HEK293 (cell line): ENCODE measurements at regions not wholly inside any gene's neighbourhood (a gene's known extent, or its start where the extent isn't known, plus 50 kb on each side); places are given as distances from the start of the nearest gene placed in this dataset.

Source experiments
- CTCF ChIA-PET: fragments of 350-600 bp; formaldehyde crosslinking; extraction: SDS; loops from one replicate; lab custom pipeline; 2021; ENCODE audit warnings: antibody characterized with exemption; lab: Yijun Ruan, JAX
- POLR2A ChIA-PET: fragments of 300-600 bp; formaldehyde crosslinking; extraction: SDS; loops from one replicate; lab custom pipeline; 2020; ENCODE audit warnings: antibody characterized with exemption, inconsistent platforms; lab: Yijun Ruan, JAX
- H3K27ac ChIP-seq: fragments of 200-500 bp; sonication (Bioruptor generic); 2 replicates; pipeline ENCODE4 v1.5.1; 2014; ENCODE audit warnings: low read depth, low read length, control low read depth, inconsistent platforms; ENCODE audit errors: extremely low read depth
- H3K36me3 ChIP-seq, 2 experiments: fragments of 200-500 bp in 1 of 2; sonication (Bioruptor generic) in 1 of 2; 1 replicate in 1 of 2; 2 replicates in 1 of 2; pipeline ENCODE4 v1.5.1; 2014 to 2017; ENCODE audit warnings: inconsistent platforms in 2 of 2, low read length in 2 of 2; ENCODE audit not compliant: control insufficient read depth in 2 of 2, insufficient read depth in 1 of 2
- H3K4me1 ChIP-seq: fragments of 200-500 bp; sonication (Bioruptor generic); 2 replicates; pipeline ENCODE4 v1.5.1; 2014; ENCODE audit warnings: mild to moderate bottlenecking, low read length, inconsistent platforms; ENCODE audit not compliant: control insufficient read depth, insufficient read depth
- H3K4me3 ChIP-seq: 2 replicates; pipeline ENCODE4 v1.5.1; 2011; ENCODE audit warnings: low read depth, mild to moderate bottlenecking, control low read depth, low read length, moderate library complexity
- H3K9me3 ChIP-seq: fragments of 200-500 bp; sonication (Bioruptor generic); 2 replicates; pipeline ENCODE4 v1.5.1; 2014; ENCODE audit warnings: low read depth, low read length, inconsistent platforms; ENCODE audit not compliant: control insufficient read depth, insufficient read depth
- ATF2 ChIP-seq: fragments of 450-650 bp; formaldehyde crosslinking; IDR thresholded peaks from 2 replicates; pipeline ENCODE4 v1.5.1; 2016; ENCODE audit warnings: missing biosample characterization, missing genetic modification characterization, low read depth
- GLI4 ChIP-seq: fragments of 450-650 bp; formaldehyde crosslinking; IDR thresholded peaks from 2 replicates; pipeline ENCODE4 v1.5.1; 2016; ENCODE audit warnings: missing biosample characterization, missing genetic modification characterization
- HIC1 ChIP-seq: fragments of 450-650 bp; formaldehyde crosslinking; IDR thresholded peaks from 2 replicates; pipeline ENCODE4 v1.5.1; 2016; ENCODE audit warnings: missing biosample characterization, missing genetic modification characterization
- HOXA7 ChIP-seq: sonication (generic); formaldehyde crosslinking; IDR thresholded peaks from 2 replicates; pipeline ENCODE4 v1.8.1; 2022; ENCODE audit warnings: missing genetic modification reagents, borderline replicate concordance
- KLF16 ChIP-seq: fragments of 450-650 bp; formaldehyde crosslinking; IDR thresholded peaks from 2 replicates; pipeline ENCODE4 v1.5.1; 2017; ENCODE audit warnings: missing biosample characterization, missing genetic modification characterization
- KLF17 ChIP-seq: fragments of 450-650 bp; formaldehyde crosslinking; IDR thresholded peaks from 2 replicates; pipeline ENCODE4 v1.5.1; 2016; ENCODE audit warnings: missing biosample characterization, missing genetic modification characterization
- KLF9 ChIP-seq: fragments of 450-650 bp; formaldehyde crosslinking; IDR thresholded peaks from 2 replicates; pipeline ENCODE4 v1.5.1; 2016; ENCODE audit warnings: missing biosample characterization, missing genetic modification characterization, low read depth
- OVOL3 ChIP-seq: fragments of 450-650 bp; formaldehyde crosslinking; IDR thresholded peaks from 2 replicates; pipeline ENCODE4 v1.5.1; 2016; ENCODE audit warnings: missing biosample characterization, missing genetic modification characterization
- SCRT2 ChIP-seq: fragments of 450-650 bp; formaldehyde crosslinking; IDR thresholded peaks from 2 replicates; pipeline ENCODE4 v1.5.1; 2016; ENCODE audit warnings: missing biosample characterization, missing genetic modification characterization
- YY2 ChIP-seq: fragments of 450-650 bp; formaldehyde crosslinking; IDR thresholded peaks from 2 replicates; pipeline ENCODE4 v1.5.1; 2016; ENCODE audit warnings: missing biosample characterization, missing genetic modification characterization
- ZNF148 ChIP-seq: fragments of 450-650 bp; formaldehyde crosslinking; IDR thresholded peaks from 2 replicates; pipeline ENCODE4 v1.5.0; 2017; ENCODE audit warnings: missing biosample characterization, missing genetic modification characterization, borderline replicate concordance
- ZNF221 ChIP-seq: fragments of 450-650 bp; formaldehyde crosslinking; IDR thresholded peaks from 2 replicates; pipeline ENCODE4 v1.5.1; 2017; ENCODE audit warnings: missing biosample characterization, missing genetic modification characterization, borderline replicate concordance
- ZNF266 ChIP-seq: fragments of 450-650 bp; formaldehyde crosslinking; IDR thresholded peaks from 2 replicates; pipeline ENCODE4 v1.5.1; 2016; ENCODE audit warnings: missing biosample characterization, missing genetic modification characterization, low read depth
- ZNF274 ChIP-seq, 2 experiments: fragments of 200-500 bp in 1 of 2; fragments of 450-650 bp in 1 of 2; sonication (Bioruptor generic) in 1 of 2; formaldehyde crosslinking in 1 of 2; IDR thresholded peaks; 2 replicates each; pipeline versions ENCODE4 v1.5.1 to v1.6.1; 2014 to 2016; ENCODE audit warnings: borderline replicate concordance in 1 of 2, inconsistent platforms in 1 of 2, low read length in 1 of 2, missing biosample characterization in 1 of 2, missing genetic modification characterization in 1 of 2
- ZNF292 ChIP-seq: fragments of 450-650 bp; formaldehyde crosslinking; IDR thresholded peaks from 2 replicates; pipeline ENCODE4 v1.5.1; 2016; ENCODE audit warnings: low read depth, missing biosample characterization, missing genetic modification characterization, borderline replicate concordance
- ZNF354C ChIP-seq: fragments of 450-650 bp; formaldehyde crosslinking; IDR thresholded peaks from 2 replicates; pipeline ENCODE4 v1.5.1; 2016; ENCODE audit warnings: missing biosample characterization, missing genetic modification characterization, low read depth, borderline replicate concordance
- ZNF398 ChIP-seq: fragments of 450-650 bp; formaldehyde crosslinking; IDR thresholded peaks from 2 replicates; pipeline ENCODE4 v1.5.1; 2017; ENCODE audit warnings: missing biosample characterization, missing genetic modification characterization
- ZNF510 ChIP-seq: fragments of 450-650 bp; formaldehyde crosslinking; IDR thresholded peaks from 2 replicates; pipeline ENCODE4 v1.5.1; 2018; ENCODE audit warnings: mild to moderate bottlenecking, missing genetic modification characterization, missing biosample characterization; ENCODE audit not compliant: insufficient replicate concordance
- ZNF514 ChIP-seq: fragments of 450-650 bp; formaldehyde crosslinking; IDR thresholded peaks from 2 replicates; pipeline ENCODE4 v1.5.1; 2016; ENCODE audit warnings: missing biosample characterization, missing genetic modification characterization
- ZNF560 ChIP-seq: fragments of 450-650 bp; formaldehyde crosslinking; IDR thresholded peaks from 2 replicates; pipeline ENCODE4 v1.5.1; 2017; ENCODE audit warnings: missing biosample characterization, missing genetic modification characterization, borderline replicate concordance
- ZNF580 ChIP-seq: fragments of 450-650 bp; formaldehyde crosslinking; IDR thresholded peaks from 2 replicates; pipeline ENCODE4 v1.5.1; 2016; ENCODE audit warnings: missing biosample characterization, missing genetic modification characterization
- ZNF596 ChIP-seq: fragments of 450-650 bp; IDR thresholded peaks from 2 replicates; pipeline ENCODE4 v1.5.0; 2018; ENCODE audit warnings: missing biosample characterization, mild to moderate bottlenecking, missing genetic modification characterization, moderate library complexity
- ZNF626 ChIP-seq: fragments of 450-650 bp; sonication (Bioruptor Pico); formaldehyde crosslinking; IDR thresholded peaks from 2 replicates; pipeline ENCODE4 v1.5.1; 2018; ENCODE audit warnings: missing biosample characterization, missing genetic modification characterization, inconsistent platforms
- ZNF629 ChIP-seq: fragments of 450-650 bp; formaldehyde crosslinking; IDR thresholded peaks from 2 replicates; pipeline ENCODE4 v1.5.1; 2017; ENCODE audit warnings: missing biosample characterization, missing genetic modification characterization

- TF ChIP-seq KLF17 (tag by site-specific recombination), result no peak
- TF ChIP-seq ZNF580 (tag by site-specific recombination), result no peak
- TF ChIP-seq GLI4 (tag by site-specific recombination), result no peak
- no peak for TF ChIP-seq ZNF292 (tag by site-specific recombination)
- no peak for TF ChIP-seq YY2 (tag by site-specific recombination)
- no peak for TF ChIP-seq ZNF560 (tag by site-specific recombination)
- no peak for TF ChIP-seq ZNF274 (IDR thresholded peaks at IDR 0.05; ENCODE audit: low read length)
- no peak for TF ChIP-seq ZNF274 (tag by site-specific recombination; IDR thresholded peaks at IDR 0.05; ENCODE audit: borderline replicate concordance)
Observed at GRCh38 chr7:124460555-124460954, 305.0 kb downstream of the GPR37 start (continued).

- no peaks in the 10 kb centered on the region for H3K4me1 ChIP-seq
- no peaks in the 10 kb centered on the region for H3K9me3 ChIP-seq
- CTCF ChIA-PET, result no interaction called here
- no peak overlapping the region for H3K4me3 ChIP-seq
- no peaks in the 10 kb centered on the region for H3K36me3 ChIP-seq
- POLR2A ChIA-PET, result no interaction called here
- H3K27ac ChIP-seq, result no peak overlapping the region
- TF ChIP-seq ZNF354C (no peak), ZNF514 (tag by site-specific recombination) (no peak), ZNF398 (tag by site-specific recombination) (no peak), ZNF510 (tag by site-specific recombination) (no peak), HIC1 (tag by site-specific recombination) (no peak), ZNF626 (tag by site-specific recombination) (no peak), ZNF266 (tag by site-specific recombination) (no peak), SCRT2 (tag by site-specific recombination) (no peak), ZNF221 (no peak), ZNF148 (no peak), HOXA7 (CRISPR knock-in tag) (no peak), OVOL3 (tag by site-specific recombination) (no peak), ZNF629 (tag by site-specific recombination) (no peak), ZNF596 (tag by site-specific recombination) (no peak), ATF2 (tag by site-specific recombination) (no peak), KLF16 (tag by site-specific recombination) (no peak), KLF9 (no peak)
Observed at GRCh38 chr7:124460056-124460450, 305.5 kb downstream of the GPR37 start.
